GM18868 (cell line): ENCODE measurements at regions not wholly inside any gene's neighbourhood (a gene's known extent, or its start where the extent isn't known, plus 50 kb on each side); places are given as distances from the start of the nearest gene placed in this dataset.

Experiments used
- ATAC-seq: cut with Tn5 transposase; IDR thresholded peaks from one replicate; pipeline ENCODE4 v1.9.1; 2021; ENCODE audit warnings: mild to moderate bottlenecking, moderate library complexity; ENCODE audit not compliant: unreplicated experiment

DNA sequence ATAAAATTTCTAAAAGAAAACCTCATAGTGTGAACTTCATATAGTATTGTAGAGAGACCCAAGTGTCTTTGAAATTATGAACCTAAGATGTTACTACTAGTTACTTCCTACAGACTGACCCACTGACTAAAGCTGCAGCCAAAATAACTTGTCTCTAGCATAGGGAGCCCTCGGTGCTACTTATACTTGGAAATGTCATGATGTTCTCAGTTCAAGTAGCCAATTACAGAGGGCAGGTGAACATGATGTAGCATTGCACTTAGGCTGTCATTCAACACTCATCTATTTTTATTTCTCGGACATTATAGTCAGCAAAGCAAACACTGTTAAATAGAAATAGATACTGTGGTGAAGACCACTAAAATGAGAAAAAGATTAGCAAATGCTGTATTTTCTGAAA, 165.6 kb downstream of the AREG start:
- no peak for ATAC-seq

DNA sequence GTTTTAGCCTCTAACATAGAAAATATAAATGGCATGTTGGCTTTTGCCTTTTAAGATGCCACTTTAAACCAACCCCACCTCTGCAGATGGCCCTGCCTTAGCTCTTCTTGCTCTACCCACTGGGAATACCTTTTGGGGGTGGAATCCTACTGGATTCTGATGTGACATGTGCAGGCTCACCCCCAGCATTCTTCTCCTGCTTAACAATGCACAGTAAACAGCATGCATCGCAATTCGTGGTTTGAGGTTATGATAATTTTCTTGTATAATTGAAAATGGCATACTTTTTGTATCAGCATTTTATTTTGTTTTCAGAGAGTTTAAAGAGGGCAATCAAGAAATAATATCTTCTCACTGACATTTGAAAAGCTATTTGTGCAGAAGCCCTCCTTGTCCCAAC, 167.9 kb downstream of the AREG start:
- no peak for ATAC-seq

DNA sequence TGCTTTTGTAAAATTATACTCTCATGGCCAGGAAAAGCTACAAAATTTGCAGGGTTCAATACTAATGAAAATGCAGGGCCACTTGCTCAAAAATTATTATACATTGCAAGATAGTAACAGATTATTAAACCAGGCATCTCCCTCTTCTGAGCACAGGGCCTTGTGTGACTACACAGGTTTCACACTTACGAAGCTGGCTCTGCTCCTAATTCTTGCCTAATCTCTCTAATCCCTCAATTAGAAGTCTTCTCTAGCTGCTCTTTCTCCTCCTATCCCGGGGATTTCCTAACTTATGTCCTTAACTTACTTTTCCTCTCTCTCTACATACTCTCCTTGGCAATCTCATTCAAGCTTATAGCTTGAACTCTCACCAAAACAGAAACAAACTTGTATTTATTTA, 168.3 kb downstream of the AREG start:
- no peak for ATAC-seq

DNA sequence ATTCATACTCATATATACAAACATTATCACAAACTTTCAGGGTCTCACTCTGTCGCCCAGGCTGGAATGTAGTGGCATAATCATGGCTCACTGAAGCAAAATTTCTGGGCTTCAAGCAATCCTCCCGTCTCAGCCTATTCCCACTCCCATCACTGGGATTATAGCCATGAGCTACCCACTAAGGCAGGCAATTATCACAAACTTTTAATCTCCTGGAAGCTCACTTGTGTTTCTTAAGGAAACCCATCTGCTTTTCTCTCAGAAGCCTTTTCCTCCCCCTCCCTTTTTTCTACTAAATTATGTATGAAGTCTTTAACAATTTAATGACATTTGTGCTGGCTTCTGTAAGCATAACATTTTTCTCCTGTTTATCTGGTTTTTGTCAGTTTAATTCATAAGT, 170.5 kb downstream of the AREG start:
- no peak for ATAC-seq

DNA sequence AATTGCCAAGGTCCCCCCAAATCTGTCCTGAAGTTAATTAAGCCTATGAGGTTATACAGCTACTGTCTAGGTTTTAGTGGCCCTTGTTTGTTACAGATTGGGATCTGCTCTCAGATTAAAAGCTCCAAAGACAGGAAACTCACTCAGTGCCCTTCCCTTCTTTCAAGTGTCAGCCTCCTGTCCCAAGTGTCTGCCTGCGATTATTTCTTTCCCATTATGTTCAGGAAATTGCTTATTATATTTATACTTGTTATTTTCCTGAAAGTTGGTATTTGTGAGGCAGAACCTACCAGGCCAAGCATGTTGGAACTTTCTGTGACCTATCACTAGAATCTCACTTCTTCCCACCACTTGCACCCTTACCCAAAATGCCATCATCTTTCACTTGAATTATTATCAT, 173.2 kb downstream of the AREG start:
- no peak for ATAC-seq

DNA sequence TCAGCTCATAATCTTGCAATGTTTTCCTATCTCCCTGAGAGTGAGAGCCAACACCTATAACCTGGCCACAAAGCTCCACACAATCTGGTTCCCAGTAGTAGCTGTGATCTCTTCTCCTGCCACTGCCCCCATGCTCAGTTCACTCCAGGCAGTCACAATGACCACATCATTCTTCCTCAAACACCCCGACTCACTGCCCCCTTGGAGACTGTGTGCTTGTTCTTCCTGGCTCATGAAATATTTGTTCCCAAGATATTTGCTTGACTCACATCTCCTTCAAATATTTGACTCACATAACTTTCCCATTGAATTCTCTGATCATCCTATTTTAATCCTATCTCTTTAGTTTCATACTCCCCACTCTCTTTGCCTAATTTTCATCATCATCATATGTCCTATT, 173.7 kb downstream of the AREG start:
- ATAC-seq: no peak

DNA sequence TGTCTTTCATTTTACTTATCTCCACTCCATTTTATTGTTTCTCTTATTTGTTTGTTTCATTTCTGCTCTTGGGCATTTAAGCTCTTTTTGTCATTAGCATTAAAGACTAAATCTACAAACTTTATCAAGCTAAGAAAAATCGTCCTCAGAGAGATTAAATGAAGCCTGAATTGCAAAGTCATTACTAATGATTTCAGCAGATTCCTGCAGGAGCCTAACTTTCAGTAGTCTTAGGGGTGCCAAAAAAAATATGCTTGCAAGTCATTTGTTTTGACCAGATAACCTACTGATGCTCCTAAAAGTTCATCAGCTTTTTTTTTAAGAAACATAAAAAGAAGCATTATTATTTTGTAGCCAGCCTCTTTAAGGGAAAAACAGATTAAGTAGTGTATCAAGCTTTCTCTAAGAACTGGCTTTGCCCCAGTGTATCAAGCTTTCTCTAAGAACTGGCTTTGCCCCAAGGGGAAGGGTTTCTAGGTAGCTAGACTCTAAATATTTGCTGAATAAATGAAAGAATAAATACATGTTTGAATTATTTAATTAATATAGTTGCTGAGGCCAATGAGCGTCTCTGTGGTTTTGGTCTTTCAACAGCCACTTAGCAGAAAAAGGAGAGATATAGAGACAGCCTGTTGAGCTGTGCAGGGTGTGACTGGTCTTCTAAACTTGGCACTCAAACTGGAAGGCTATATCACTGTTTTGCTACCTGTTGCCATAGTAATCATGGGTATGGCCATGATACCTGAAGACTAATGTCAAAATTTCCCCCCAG, 174.2 kb downstream of the BTC start:
- ATAC-seq: no peak

DNA sequence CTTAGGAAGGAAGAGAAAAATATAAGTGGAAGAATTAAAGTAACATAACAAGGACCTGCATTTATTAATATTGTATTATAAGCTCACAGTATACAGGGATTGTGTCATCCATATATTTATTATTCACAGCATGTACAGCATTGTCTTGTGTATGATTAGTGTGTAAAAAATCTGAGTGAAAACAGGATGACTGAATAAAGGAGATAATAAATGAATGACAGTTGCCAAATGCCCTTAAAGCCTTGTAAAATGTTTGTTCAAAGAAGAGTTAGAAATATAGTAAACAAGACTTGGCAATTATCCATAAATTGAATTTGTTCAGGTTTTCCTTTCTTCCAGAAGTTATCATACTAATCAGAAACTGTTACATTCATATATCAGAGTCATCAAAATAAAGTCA, 172.7 kb downstream of the BTC start:
- no peak for ATAC-seq

DNA sequence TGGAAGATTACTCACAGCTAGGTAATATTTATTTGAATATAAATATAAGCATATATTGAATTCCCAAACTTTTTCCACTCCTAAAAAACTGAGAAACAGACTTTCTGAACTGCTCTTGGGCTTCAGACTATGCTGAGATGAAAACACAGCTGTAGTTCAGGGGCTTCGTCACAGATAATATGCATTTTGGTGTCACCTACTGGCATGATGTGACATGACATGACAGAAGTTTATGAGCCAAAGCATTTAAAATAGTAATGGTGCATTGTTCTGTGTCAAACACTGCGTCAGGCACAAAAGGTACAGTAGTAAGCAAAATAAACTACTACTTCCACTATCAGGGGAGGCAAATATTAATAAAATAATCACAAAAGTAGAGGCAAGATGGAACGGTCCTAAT, 171.3 kb downstream of the BTC start:
- ATAC-seq: peak; percentile 95

DNA sequence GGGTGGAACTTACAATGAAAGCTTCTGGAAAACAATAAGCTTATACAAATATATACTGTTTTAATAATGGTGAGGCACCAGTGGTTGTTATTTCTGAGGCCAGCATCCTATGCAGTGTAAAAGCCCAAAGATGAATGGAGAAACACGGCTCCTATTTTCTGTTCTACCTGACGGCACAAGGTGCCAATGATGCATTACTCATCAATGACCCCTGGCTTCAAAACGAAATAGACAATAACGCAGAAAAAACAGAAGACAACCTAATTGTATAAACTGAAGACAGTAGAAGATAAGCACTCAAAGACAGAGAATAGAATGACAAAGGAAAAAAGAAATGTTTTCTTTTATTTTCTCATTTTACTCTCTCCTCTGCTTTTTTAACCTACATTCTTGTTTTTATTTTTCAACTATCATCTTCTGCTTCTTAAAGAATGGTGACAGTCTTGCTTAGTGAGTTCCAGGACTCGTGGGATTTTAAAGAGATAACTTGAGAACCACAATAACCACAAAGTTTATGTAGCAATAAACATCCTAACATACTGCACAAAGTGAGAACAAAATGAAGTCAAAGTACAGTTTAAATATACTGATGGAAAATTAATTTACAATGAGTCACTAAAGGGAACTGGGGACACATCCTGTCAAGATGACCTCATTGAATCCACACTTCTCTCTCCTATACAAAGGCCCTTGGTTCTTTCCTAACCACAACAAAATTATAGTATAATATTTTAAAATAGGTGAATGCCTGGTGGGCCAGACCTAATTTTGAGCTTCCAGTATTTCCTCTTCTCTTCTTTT, 169.8 kb downstream of the BTC start:
- no peak for ATAC-seq

DNA sequence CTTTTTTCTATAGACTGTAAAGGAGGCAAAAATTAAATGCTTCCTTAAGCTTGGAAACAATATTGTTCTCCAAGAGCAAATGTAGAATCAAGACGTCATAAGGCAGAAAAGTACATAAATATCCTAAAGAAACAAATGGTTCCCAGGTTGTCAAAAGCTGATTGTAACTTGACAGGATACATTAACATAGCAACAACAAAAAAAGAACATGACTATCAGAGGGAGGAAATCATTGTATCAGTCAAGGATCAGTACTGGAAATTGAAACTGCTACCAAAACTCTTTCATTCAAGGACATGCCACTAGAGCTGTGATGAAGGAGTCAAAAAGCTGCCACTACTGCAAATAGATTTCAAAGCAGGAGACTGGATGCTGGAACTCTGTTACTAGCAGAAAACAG, 168.3 kb downstream of the BTC start:
- ATAC-seq: no peak

DNA sequence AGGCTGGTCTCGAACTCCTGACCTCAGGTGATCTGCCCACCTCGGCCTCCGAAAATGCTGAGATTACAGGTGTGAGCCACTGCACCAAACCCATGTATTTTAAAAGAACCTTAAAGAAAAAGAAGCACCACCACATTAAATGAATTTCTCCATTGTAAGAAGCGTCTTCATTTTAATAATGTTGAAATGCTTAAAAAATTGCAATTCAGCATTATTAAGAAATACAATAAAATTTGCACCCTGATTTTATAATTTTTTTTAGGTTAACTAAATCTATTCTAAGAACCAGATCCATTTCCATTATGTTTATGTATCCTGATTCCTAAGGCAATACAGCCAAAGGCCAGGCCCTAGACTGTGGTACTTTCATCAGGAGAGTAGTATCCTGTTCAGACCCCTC, 167.2 kb downstream of the BTC start:
- no peak for ATAC-seq

DNA sequence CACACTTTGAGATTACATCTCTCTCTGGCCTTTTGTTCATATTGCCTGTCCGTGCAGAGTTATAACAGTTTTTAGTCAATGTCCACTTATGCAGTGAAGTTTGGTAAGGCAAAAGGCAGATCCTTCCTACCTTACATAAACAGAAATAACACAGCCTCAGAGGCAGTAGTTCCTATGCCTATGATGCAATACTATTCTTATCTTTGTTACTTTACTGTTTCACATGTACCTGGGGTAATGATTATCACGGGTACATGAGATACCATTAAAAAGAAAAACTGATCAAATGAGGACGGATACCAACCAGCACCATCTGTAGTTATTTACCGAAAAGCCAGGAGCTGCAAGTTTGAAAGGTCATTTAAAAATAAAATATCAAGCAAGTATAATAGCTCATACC, 166.8 kb downstream of the BTC start:
- ATAC-seq: no peak

DNA sequence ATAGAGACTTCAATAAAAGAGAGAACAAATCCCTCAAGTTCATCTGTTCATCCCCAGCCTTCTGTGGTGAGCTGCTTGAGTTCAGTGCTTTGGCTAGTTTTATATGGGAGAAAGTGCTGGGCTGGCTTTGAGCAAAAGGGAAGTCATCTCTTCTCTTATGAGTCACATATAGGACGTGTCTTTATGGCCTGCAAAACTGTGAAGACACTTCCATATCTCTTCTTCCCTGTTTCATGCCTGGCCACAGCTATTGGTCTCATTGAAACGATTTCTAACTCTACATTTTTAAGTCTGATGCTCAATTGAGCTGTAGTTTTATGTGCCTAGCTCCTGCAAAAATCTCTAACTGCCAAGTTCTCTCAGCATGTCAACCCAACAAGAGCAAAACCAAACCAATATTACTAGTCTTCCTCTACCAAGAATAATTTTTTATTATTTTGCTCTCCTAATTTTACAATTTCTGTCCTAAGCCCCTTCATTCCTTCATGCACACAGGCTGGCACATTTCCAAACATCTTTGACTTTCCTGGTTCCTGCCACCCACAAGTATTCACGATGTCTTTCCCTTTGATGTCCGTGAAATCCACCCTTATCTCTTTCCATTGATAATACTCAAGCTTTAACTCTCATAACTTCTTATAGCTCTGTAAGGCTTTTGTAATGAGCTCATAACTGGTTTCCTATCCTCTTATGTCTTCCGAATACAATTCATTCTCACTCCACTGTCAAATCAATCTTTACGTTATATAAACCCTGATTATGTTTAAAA, 165.3 kb downstream of the BTC start:
- ATAC-seq: no peak

DNA sequence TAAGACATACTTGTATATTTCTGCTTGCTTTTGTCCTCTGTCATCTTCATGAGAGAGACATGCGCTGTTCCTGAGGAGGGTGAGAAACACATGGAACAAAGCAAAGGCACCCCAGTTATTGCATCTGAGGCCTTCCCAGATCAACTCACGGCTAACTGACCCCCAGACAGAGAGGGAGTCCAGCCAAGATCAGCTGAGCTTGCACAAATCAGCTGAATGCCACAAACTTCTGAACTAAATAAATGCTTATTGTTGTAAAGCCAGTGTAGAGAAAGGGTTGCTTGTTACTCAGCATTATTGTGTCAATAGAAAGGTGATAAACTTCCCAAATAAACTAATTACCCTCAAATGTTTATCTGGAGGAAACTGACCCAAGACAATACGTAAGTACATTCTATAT, 163.8 kb downstream of the BTC start:
- no peak for ATAC-seq

DNA sequence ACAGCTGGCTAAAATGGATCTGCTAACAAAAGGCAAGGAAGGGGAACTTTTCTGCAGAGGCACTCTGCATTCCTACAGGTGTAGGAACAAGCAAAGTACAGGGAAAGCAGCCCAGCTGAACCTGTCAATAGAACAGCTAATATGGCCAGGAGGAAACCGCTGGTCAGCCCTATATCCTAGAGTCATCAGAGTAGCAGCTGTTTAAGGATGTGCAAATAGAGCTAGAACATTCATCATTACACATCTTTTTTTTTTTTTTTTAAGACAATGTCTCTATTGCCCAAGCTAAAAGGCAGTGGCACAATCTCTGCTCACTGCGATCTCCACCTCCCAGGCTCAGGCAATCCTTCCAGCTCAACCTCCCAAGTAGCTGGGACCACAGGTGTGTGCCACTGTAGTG, 163.0 kb downstream of the BTC start:
- ATAC-seq: no peak

DNA sequence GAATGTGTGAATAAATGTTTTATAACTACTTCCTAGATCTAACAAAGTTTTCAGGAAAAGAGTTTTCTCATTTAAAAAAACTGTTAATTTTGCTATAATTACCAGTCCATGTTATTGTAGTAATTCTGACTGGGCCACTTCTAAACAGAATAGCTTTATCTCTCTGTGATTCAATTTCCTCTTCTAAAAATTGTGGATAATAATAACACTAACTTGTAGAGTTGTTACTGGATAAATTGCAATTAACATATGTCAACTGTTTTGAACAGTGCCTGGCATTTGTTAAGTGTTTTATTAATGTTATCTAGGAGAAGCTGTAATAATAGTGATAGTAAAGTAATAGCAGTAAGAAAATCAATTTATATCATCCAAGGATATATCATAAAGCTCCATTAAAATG, 162.3 kb downstream of the BTC start:
- no peak for ATAC-seq

DNA sequence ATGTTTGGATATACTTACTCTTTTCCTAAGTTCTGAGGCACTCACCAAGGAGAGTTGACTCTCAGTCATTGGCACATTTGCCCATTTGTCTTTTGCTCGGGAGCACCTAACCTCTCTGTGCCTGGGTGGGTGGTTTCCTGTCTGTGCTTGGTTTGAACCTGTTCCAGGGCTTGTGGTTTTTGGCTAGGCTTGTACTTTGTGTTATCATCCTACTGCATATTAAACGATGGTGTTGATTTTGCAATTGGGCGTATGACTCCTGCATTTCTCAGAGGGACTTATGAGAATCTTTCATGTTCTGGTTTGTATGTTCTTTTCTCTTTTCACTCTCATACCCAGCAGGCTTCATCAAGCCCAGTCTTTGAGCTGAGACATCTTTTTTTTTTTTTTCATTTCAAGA, 161.7 kb downstream of the BTC start:
- ATAC-seq: no peak

DNA sequence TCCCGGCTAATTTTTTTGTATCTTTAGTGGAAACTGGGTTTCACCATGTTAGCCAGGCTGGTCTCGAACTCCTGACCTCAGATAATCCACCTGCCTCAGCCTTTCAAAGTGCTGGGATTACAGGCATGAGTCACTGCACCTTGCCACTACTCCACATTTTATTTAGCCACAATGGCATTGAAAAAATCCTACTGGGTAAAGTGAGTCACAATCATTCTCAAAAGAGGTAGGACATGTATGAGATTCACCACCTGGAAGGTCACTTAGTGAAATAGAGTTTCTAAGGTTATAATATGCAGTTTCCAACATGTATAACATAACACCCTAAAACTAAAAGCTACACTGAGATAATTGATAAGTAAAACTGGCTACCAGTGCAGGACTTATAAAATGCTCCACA, 159.2 kb downstream of the BTC start:
- no peak for ATAC-seq

DNA sequence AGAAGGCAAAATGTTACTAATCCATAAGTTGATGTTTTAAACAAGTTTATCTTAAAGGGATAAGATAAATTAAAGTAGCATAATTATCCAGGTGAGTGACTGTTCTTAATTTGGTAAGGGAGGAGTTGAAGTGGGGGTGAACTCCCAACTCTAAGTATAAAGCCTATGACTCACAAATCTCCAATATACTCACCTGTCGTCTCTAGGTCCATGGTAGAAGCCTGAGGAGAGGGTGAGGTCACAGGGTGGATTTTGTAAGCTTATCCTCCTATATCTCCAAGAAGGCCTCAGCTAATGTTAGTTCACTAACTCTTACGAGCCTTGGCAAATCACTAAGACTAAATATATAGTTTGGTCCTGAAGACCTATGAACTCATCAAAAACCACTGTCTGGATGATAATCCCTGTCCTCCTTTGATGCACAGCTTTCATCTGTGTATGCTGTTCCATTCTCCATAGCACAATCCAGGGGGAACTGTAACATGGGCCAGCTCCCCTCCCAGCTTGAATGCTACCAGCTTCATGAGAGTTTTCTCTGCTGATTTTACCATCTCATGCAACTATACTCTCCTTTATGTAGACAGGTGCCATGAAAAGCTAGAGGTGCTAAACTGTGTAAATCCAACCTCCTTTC, 158.7 kb downstream of the BTC start:
- ATAC-seq: no peak

DNA sequence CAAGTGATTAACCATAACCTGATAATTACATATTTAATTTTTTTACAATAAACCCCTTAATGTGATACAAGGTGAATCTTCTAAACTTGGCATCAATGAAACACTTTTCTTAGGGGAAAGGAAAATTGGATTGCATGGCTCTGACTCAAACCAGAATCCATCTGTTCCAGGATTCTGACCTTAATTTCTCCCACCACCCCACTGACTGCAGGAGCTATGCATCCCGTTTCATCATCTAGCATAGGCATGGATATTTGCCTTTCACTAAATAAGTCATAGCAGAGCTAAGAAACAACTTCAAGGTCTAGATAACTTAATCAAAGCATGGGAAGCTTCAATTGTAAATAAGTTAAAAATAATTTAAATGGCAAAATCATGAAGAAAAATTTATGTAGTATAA, 156.3 kb downstream of the BTC start:
- ATAC-seq: no peak
